ENCODE measurements at regions not wholly inside any gene's neighbourhood (a gene's known extent, or its start where the extent isn't known, plus 50 kb on each side); places are given as distances from the start of the nearest gene placed in this dataset.

DNA sequence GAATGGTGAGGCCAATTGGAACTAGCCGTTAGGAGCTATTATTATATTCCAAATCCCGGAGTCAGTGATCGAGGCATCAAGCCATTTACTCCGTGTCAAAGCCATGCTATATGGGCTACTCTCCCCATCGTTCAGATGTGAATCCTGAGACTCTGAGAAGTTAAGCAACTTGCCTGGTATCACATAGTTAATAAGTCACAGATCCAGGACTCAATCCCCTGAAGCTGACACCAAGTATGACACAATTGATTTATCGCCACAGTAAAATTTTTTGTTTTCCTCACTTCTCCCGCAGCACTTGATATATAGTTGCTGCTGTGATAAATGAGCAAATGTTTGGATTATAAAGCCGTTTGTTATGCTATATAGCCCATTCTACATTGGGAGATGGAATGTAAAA lies 50.8 kb upstream of the TSHZ2 start:
- TF ChIP-seq, protein P1, sequence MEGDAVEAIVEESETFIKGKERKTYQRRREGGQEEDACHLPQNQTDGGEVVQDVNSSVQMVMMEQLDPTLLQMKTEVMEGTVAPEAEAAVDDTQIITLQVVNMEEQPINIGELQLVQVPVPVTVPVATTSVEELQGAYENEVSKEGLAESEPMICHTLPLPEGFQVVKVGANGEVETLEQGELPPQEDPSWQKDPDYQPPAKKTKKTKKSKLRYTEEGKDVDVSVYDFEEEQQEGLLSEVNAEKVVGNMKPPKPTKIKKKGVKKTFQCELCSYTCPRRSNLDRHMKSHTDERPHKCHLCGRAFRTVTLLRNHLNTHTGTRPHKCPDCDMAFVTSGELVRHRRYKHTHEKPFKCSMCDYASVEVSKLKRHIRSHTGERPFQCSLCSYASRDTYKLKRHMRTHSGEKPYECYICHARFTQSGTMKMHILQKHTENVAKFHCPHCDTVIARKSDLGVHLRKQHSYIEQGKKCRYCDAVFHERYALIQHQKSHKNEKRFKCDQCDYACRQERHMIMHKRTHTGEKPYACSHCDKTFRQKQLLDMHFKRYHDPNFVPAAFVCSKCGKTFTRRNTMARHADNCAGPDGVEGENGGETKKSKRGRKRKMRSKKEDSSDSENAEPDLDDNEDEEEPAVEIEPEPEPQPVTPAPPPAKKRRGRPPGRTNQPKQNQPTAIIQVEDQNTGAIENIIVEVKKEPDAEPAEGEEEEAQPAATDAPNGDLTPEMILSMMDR (IDR thresholded peaks at IDR 0.05) = no peak
- TF ChIP-seq POLR2AphosphoS5 (IDR thresholded peaks at IDR 0.05) (no peak), POLR2A (IDR thresholded peaks at IDR 0.05) (no peak)
